Forelimb muscle (tissue), 1 donor: ENCODE measurements at regions not wholly inside any gene's neighbourhood (a gene's known extent, or its start where the extent isn't known, plus 50 kb on each side); places are given as distances from the start of the nearest gene placed in this dataset.
"Not testable (repeated sequence)": the region's sequence is repeated elsewhere in the genome, so short reads cannot be mapped to it uniquely, and the experiment has no call there.

ENCODE experiments used
- DNase-seq: peaks from one replicate; pipeline ENCODE4 v3.0.0-alpha.2; 2013; ENCODE audit warnings: low read depth

DNA sequence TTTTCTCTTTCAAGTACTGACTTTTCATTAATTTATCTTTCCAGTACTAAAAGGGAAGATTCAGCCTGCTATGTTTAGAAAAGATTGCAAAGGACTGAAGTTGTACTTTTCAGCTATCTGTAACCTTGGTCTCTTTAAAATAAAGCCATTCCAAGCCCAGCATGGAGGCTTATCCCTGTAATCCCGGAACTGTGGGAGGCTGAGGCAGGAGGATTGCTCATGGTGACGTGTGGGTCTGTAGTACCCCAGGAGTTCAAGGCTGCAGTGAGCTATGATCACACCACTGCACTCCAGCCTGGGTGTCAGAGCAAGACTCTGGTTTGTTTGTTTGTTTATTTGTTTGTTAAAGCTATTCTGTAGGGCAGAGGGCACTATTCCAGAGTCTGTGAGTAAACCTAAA, 50.6 kb upstream of the TMEM170B start:
- no peak for DNase-seq

DNA sequence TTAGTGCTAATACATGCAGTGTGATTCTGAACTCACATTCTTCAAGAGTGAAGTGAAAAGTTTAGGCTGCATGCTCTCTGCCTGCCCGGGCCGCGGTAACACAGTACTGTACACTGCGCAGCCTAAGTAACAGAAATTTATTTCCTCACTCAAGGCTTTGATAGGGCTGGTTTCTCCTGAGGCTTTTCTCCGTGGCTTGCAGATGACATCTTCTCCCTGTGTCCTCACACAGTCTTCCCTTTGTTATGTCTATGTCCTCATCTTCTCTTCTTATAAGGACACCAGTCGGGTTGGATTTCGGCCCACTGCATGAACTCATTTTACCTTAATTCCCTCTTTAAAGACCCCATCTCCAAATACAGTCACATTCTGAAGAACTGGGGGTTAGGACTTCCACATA, 51.1 kb upstream of the TMEM170B start:
- no peak for DNase-seq

DNA sequence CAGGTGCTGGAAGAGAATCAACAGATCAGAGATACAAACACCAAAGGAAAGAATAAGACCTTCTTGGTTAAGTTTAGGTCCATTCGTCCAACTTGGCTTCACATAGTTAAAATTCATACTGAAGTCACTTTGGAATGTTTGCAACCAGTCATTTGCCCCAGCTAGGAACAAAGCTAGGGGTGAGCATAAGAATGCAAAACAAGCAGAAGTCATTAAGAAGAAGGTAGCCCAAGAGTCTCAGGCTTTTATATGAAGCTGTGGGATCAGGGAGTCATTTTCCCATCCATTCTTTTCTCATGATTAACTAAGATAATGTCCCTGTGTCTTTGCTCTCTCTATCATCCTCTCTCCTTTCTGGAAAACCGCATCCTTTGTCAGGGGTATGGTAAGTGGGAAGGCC, 51.5 kb upstream of the TMEM170B start:
- no peak for DNase-seq

DNA sequence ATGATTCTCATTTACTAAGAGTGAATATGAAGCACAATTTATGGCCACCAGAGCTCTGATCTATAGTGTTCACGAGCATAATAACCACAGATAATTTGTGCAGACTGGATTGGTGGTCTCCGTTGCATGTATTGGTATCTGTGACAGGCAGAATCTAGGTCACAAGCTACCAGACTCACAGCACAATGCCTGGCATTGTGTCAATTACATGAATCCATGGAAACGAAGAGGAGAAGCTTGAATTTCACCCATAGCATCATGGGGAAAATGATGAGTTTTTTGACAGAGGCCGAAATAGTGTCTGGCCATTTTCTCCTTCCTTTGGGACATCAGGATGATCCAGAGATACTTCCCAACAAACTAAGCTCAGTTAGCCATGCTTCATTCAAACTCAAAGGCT, 52.3 kb upstream of the TMEM170B start:
- no peak for DNase-seq

DNA sequence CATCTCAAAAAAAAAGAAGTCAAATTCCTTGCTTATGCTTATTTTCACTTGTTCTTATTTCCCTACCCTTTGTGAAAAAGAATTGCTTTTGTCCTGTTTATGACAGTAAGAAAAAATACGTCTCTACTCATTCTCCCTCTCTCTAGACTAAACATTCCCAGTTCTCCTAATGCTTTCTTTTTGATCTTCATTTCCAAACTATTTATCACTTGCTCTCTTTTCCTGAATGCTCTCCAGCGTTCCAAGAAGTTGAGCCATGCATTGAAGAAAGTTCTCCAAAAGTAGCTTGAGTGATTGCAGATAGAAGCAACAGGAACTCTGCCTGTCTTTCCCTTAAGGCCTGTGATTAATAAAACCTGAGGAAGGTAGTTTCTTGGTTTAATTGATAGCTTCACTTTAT, 53.1 kb upstream of the TMEM170B start:
- no peak for DNase-seq

DNA sequence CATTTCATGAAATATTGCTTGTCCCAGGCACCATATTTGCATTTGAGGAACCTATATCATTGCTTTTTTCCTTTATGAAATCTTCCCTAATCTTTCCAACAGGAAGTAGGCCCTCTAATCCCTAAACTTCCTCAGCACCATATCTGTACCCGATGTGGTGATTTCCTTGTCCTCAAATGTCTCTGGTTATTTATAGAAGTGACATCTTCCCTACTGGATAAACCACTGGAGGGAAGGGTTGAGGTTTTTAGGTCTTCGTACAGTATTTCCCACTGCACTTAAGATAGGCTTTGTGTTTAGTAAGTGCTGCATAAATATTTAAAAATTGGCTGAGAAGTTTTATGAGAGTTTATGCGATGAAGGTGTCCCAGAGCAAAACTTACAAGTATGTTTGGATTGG, 54.9 kb upstream of the TMEM170B start:
- DNase-seq, result no peak

DNA sequence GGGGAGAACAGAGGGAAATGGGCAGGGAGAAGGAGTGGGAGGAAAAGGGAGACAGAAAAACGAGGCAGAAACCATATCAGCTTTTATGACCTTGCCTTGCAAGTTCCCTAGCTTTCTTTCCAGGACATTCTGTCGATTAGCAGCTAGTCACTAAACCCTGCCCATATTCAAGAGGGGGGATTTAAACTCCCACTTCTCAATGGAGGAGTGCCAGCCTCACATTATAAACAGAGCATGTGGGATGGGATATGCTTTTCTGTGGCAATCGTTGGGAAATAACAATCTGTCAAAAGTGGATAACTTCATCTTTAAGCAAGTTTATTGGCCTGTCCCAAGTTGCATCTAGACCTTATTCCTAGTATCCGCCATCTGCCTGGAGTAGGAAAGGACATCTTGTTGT, 57.0 kb upstream of the TMEM170B start:
- DNase-seq, result no peak

DNA sequence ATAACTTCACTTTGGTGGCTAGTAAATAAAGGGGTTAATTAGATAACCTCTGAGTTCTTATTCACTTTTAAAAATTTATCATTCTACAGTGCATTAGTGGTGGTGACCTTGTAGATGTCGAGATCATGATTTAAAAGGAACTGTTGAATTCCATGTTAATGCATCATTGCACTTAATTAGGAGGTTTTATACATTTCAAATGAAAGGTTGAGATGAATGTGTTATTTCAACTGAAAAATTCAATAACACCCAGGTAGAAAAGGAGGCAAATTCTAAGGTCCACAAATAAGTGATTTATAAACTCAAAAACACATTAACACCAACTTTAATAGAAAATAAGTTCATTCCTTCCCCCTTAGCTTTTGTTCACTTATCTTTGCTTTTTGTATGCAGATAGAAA, 58.3 kb upstream of the TMEM170B start:
- no peak for DNase-seq

DNA sequence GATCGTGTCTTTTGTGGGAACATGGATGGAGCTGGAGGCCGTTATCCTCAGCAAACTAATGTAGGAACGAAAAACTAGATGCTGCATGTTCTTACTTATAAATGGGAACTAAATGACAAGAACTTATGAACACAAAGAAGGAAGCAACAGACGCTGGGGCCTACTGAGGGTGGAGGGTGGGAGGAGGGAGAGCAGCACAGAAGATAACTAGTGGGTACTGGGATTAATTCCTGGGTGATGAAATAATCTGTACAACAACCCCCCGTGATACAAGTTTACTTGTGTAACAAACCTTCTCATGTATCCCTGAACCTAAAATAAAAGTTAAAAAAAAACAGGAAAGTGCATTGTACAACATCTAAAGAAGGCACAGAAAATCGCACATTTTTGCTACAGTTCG, 59.0 kb upstream of the TMEM170B start:
- DNase-seq, result no peak

DNA sequence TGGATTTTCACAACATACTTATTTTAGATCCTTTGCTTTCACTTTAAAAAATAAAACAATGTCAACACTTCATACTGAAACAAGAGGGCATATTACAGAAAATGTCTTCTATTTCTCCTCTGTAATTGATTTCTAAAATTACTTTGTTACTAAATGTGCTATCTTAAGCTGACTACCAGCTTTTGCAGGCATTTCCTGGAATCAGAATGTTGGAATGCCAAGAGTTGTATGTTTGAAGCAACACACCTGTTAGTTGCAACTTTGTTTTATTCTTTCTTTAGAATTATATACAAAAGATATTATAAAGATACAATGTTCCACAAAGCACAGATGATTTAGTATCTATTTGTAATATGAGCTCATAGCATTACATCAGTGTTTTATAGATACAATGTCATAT, 62.5 kb upstream of the TMEM170B start:
- DNase-seq, result no peak

DNA sequence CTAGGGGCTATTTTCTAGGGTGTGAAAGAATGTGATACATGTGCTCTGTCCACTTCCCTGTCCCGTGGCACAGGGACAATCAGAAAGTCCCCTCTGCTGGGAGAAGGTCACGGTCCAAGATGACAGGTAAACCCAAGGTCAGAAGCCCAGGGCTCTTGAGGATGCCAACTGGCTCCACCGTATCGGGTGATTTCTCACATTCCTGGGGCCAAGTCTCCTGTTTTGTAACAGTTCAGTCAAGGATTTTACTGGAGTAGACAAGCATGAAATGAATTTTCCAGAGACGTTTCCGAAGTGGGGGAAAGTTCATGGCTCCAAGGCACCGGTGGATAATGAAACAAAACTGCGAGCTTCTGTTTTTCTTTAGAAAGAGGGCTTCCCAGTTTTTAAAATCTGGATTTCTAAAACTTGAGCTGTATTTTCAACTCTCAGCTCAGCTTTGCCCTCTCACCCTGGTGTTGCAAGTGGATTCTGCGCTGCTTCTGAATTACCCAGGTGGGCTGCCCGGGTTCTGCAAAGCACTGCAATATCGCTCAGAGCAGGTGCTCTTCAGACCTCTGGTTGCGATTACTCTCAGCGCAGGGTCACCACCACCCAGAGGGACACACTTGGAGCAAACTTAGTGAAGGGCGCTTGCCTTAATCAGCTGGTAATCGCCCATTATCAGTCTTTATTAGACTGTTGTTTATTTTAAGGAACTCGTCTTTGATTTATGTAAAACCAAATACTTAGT, 64.4 kb upstream of the TMEM170B start:
- peak; percentile 20 for DNase-seq

DNA sequence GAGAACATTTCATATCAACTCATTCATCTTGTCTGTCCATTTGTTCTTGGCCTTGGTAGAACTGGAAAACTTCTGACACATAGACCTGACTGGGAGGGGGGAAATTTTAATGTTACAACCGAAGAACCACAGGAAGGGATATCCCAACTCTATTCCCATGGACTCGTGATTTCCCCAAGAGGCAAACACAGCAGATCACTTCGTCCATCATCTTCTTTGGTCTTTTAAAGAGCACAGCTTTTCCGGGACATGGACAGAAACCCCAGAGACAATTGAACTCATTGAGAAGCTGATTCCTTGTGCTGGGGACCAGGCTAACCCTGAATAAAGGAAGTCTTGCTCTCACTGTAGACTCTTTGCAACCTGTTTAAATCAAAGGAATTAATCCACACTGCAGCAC, 66.3 kb upstream of the TMEM170B start:
- DNase-seq, result no peak

DNA sequence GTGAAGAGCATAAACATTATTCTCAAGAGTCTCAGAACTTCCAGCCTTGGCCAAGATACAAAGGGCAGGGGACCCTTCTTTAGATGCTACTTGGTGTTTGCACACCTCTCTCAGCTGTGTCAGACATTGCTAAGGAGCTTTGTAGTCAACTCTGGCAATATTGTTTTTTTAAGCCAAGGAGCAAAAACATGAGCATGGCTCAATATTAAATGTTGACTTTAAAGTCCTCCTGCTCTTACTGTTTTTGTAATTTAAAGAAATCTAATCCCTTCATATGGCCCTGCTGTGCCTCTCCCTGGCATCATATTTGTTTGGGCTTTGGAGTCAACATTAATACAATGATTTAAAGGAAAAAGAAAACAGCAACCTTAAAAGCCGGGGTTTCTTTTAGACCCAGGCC, 67.9 kb upstream of the TMEM170B start:
- DNase-seq, result no peak

DNA sequence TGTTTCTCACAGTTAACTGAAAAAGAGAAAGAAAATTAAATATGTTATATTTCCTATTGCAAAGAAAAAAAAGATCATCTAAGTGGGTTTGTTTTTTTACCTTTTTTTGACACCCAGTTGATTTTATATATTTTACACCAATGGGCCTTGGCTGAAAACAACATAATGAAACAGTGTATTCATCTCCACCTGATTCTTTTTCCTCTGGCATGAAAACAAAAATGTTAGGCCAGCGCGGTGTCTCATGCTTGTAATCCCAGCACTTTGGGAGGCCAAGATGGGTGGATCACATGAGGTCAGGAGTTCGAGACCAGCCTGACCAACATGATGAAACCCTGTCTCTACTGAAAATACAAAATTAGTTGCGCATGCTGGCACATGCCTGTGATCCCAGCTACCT, 69.3 kb upstream of the TMEM170B start:
- DNase-seq, result not testable (repeated sequence)

DNA sequence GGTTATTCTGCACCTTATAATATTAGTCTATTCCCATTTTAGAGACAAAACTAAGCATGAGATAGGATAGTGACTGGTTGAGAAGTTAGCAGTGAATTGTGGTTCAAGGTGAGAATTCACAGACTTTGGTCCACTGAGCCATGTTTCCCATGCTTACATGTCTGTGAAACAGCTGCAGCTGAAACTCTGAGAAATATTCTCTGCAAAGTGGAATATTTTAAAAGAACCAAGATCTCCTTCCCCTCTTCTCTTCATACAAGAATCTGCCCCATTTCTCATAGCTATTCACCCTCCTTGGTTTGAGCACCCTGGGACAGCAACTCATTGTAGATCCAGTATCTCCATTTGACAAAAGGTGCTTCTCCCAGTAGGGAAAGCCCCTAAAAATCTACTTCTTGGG, 70.2 kb upstream of the TMEM170B start:
- no peak for DNase-seq

DNA sequence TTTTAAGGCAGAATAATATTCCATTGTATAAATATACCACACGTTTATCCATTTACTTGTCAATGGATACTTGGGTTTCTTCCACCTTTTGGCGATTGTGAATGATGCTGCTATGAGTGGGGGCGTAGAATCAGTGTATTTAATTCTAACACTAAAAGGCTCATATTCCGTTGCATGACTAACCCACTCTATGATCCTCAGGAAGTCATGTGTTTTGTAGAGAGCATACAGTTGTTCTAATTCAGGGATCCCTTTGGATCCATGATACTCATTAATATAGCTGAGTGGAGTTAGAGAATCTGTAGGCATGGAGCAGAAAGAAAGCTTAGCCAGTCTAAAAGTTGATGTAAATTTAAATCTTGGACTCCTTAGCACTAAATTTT, 74.2 kb upstream of the TMEM170B start:
- DNase-seq, result no peak

DNA sequence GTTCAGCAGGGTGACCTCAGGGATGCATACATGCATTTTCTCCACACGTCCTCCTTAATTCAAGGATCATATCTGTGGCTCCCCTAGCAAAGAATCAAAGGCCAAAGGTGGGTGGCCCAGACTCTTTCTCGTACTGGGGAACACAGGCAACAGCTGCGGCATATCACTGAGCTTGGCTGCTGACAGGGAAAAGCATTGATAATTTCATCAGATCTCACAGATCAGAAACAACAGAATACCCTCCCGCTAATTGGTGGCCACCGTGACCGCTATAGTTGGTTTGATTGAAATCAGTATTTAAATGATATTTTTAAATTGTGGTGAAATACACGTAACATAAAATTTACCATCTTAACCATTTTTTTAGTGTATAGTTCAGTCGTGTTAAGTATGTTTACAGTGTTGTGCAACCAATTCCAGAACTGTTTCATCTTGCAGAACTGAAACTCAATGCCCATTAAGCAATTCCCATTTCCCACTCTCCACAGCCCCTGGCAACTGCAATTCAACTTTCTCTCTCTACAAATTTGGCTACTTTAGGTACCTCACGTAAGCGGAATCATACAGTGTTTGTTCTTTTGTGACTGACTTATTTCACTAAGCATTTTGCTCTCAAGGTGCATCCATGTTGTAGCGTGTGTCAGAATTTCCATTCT, 74.7 kb upstream of the TMEM170B start:
- DNase-seq, result no peak

DNA sequence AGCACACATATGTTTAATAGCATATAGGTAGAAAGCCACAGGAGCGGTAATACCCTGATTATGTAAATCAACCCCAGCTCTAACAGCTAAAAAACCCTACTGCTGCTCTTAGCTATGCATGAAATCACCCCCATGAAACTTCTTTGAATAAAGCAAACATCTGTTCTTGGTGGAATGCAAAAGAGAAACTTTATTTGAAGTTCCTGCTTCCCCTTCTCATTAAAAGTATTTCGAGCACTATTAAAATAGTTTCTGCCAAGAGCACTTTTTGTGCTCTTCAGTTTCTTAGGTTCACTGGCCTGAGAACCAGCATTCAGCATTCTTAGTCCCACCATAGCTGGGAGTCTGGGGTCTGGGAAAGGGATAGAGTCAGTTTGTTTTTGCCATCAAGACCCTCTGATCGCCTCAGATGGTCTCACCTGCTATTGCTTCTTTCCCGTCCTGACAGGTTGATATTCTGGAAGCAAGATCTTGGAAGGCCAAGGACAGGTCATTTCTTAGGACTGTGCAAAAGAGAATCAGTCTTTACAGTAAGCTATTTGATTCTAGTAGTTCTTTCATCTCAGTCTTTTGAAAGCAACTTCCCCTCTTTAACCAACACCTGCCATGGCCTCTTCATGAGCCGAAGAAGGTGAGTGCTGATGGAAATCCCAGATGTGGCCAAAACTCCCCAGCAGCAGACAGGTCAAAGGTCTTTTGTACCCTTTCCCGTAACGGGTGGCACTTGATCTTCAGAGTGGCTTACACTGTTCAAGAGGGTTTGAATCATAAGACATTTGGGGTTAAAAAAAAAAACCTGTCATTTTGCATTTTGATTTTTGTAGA, 76.5 kb upstream of the TMEM170B start:
- no peak for DNase-seq

DNA sequence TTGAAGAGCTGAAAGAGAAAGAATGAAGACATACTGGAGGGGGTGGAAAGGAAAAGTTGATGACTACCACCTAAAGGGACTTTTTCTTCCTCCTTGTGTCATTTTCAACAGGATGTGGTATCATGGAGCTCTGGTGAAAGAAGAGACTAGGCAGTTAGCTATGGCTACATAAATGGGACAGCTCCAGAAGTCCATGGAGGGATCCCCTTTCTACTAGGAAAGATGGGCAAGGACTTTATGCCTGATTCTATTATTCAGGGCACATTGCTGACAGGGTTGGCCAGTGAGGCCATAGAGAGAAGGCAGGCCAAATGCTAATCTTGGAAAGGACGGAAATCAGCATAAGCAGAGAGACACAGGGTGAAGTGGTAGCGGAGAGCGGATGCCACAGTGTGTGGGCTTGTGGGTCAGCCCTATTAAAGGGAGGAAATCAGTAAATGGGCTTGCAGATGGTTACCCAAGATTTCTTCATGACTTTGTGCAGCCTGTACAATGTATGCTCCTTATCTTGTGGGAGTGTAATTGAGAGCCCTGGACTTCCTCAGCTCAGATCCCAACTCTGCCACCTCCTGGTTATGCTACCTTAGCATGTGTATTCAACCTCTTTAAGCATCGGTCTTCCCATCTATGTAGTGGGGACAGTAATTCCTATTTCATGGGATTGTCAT, 77.4 kb upstream of the TMEM170B start:
- no peak for DNase-seq

DNA sequence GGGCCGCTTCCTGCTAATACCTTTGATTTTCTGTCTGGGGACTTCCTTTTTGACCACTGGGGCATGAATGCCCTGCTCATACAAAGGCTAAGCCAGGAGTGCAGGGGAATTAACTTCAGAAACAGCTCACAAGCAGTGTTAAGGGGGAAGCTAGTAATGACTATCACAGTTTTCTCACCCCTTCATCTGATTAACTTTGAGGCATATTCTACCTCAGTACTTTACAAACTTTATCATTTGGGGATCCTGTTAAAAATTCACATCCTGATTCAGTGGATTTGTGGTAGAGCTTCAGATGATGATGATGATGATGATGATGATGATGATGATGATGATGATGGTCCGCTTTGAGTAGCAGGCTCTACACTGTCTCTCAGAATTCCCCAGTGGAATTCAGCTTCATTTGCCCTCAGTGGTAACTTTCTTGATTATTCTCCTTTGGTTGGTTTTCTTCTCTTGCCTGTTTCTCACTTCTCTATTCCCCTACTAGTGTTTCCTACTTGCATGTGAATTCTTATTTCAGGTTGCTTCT, 78.4 kb upstream of the TMEM170B start:
- DNase-seq, result no peak

DNA sequence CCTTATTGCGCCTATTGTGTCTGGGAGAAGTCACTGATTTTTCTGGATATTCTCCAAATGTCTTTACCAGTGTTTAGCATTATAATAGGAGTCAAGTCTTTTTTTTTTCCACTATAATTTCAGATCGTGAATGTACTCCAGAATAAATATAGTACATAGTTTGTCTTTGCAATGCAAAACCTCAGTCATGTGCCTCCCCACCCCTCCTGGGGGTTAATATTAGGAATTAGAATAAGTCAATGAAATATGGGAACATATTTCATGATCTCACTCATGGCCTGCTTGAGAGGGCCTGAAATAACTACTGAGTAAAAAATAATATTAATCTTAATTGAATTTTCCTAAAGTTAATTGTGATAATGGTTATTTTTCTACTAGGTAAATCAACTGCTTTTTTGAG, 79.0 kb upstream of the TMEM170B start:
- no peak for DNase-seq

DNA sequence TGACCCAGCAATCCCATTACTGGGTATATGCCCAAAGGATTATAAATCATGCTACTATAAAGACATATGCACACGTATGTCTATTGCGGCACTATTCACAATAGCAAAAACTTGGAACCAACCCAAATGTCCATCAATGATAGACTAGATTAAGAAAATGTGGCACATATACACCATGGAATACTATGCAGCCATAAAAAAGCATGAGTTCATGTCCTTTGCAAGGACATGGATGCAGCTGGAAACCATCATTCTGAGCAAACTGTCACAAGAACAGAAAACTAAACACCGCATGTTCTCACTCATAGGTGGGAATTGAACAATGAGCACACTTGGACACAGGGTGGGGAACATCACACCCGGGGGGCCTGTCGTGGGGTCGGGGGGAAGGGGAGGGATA, 80.1 kb upstream of the TMEM170B start:
- not testable (repeated sequence) for DNase-seq
